ENCODE measurements at regions not wholly inside any gene's neighbourhood (a gene's known extent, or its start where the extent isn't known, plus 50 kb on each side); places are given as distances from the start of the nearest gene placed in this dataset.

- DNase-seq: no peak
Measured at GRCh38 chr3:120544361-120544760, 51.8 kb upstream of the NDUFB4 start.

GRCh38 chr3:120536642-120537041, 59.5 kb upstream of the NDUFB4 start:
- DNase-seq: no peak

GRCh38 chr3:120532969-120533368, 63.2 kb upstream of the NDUFB4 start:
- no peak for DNase-seq

GRCh38 chr3:120528163-120528562, 68.0 kb upstream of the NDUFB4 start:
- DNase-seq: no peak

GRCh38 chr3:120526011-120526870, 69.9 kb upstream of the NDUFB4 start:
- no peak for DNase-seq

- DNase-seq: no peak
Measured at GRCh38 chr3:120524171-120524923, 71.8 kb upstream of the NDUFB4 start.

- DNase-seq: no peak
Measured at GRCh38 chr3:120516136-120516535, 65.3 kb upstream of the FSTL1 start.

GRCh38 chr3:120512655-120513054, 61.9 kb upstream of the FSTL1 start:
- no peak for DNase-seq

GRCh38 chr3:120506828-120507774, 56.3 kb upstream of the FSTL1 start:
- DNase-seq: peak; percentile 23

GRCh38 chr3:120506076-120506827, 55.5 kb upstream of the FSTL1 start:
- DNase-seq: no peak

GRCh38 chr3:120503727-120504616, 53.2 kb upstream of the FSTL1 start:
- no peak for DNase-seq

- DNase-seq: no peak
Measured at GRCh38 chr3:120502116-120502515, 51.3 kb upstream of the FSTL1 start.

All from right kidney (tissue), 1 donor.